CD4-positive, alpha-beta T cell (primary cell): ENCODE measurements at regions not wholly inside any gene's neighbourhood (a gene's known extent, or its start where the extent isn't known, plus 50 kb on each side); places are given as distances from the start of the nearest gene placed in this dataset.

Experiments
- ATAC-seq: fragments of 200-7000 bp; cut with Tn5 transposase; one replicate; pipeline ENCODE4 v1.10.0; 2022; ENCODE audit warnings: mild to moderate bottlenecking; ENCODE audit not compliant: poor library complexity
- CTCF ChIA-PET: fragments of 350-600 bp; sonication (Branson Sonifier 250); formaldehyde crosslinking; loops from one replicate; lab custom pipeline; 2021; ENCODE audit warnings: antibody characterized with exemption, inconsistent platforms; lab: Charles Lee
- POLR2A ChIA-PET: fragments of 350-600 bp; sonication (Branson Sonifier 250); formaldehyde crosslinking; loops from one replicate; lab custom pipeline; 2021; ENCODE audit warnings: antibody characterized with exemption, inconsistent platforms; lab: Charles Lee
- DNase-seq, 14 experiments: peaks; one replicate each; pipeline ENCODE4 v3.0.0-alpha.2; 2013 to 2020; ENCODE audit warnings: mixed read lengths in 2 of 14
- H3K27ac ChIP-seq, 2 donors: one replicate each; pipeline versions ENCODE4 v1.5.1 to v1.7.0; 2013; ENCODE audit warnings: low read length in 2 of 2, low read depth in 1 of 2, mild to moderate bottlenecking in 1 of 2
- H3K27me3 ChIP-seq, 2 experiments: 1 replicate in 1 of 2; 2 replicates in 1 of 2; pipeline versions ENCODE4 v1.6.1 to v1.7.0; 2013; ENCODE audit warnings: low read length in 2 of 2, control low read depth in 1 of 2, mild to moderate bottlenecking in 1 of 2, moderate library complexity in 1 of 2; ENCODE audit not compliant: insufficient read depth in 2 of 2, control insufficient read depth in 1 of 2
- H3K36me3 ChIP-seq: one replicate; pipeline ENCODE4 v1.6.1; 2013; ENCODE audit warnings: low read length, control low read depth; ENCODE audit not compliant: insufficient read depth
- H3K4me1 ChIP-seq: one replicate; pipeline ENCODE4 v1.6.1; 2013; ENCODE audit warnings: low read length, control low read depth; ENCODE audit not compliant: insufficient read depth
- H3K4me3 ChIP-seq: one replicate; pipeline ENCODE4 v1.5.1; 2013; ENCODE audit warnings: mild to moderate bottlenecking, low read length, moderate library complexity
- H3K9me3 ChIP-seq, 2 experiments: 1 replicate in 1 of 2; 2 replicates in 1 of 2; pipeline versions ENCODE4 v1.6.1 to v1.7.0; 2013; ENCODE audit warnings: low read length in 2 of 2, mild to moderate bottlenecking in 2 of 2, control low read depth in 1 of 2, moderate library complexity in 1 of 2; ENCODE audit not compliant: control insufficient read depth in 1 of 2, insufficient read depth in 1 of 2
- H3K27ac Mint-ChIP-seq: one replicate; pipeline ENCODE4 v1.8.0; 2020; ENCODE audit warnings: mixed read lengths
- H3K27me3 Mint-ChIP-seq: one replicate; pipeline ENCODE4 v1.8.0; 2021; ENCODE audit warnings: mixed read lengths
- H3K36me3 Mint-ChIP-seq: one replicate; pipeline ENCODE4 v1.8.0; 2021; ENCODE audit warnings: low read depth, mixed read lengths
- H3K4me1 Mint-ChIP-seq: one replicate; pipeline ENCODE4 v1.8.0; 2021; ENCODE audit warnings: low read depth, mixed read lengths
- H3K4me3 Mint-ChIP-seq: one replicate; pipeline ENCODE4 v1.8.0; 2020; ENCODE audit warnings: mild to moderate bottlenecking, mixed read lengths
- H3K9me3 Mint-ChIP-seq: one replicate; pipeline ENCODE4 v1.8.0; 2020; ENCODE audit warnings: mixed read lengths
- CTCF ChIP-seq: fragments of 200-600 bp; IDR thresholded peaks from one replicate; pipeline ENCODE4 v1.8.0; 2022; ENCODE audit warnings: antibody characterized with exemption, mild to moderate bottlenecking
- intact Hi-C, 2 experiments: fragments of 100-400 bp; cut with DNase I in 1 of 2; cut with micrococcal nuclease in 1 of 2; formaldehyde crosslinking; loops; one replicate each; pipeline versions ENCODE4 v1.15.1 to v1.9.0; 2023 to 2025; cut with DNase I, micrococcal nuclease

- H3K9me3 Mint-ChIP-seq: no peaks in the 10 kb centered on the region
- POLR2A ChIA-PET: no interaction called here
- Histone ChIP-seq H3K36me3 (no peaks in the 10 kb centered on the region), H3K27me3 (no peaks in the 10 kb centered on the region), H3K27ac (no peak overlapping the region), H3K4me1 (no peaks in the 10 kb centered on the region), H3K4me3 (no peak overlapping the region), H3K9me3 (peaks cover 0 to 4% of the 10 kb centered on the region in 2 experiments)
- intact Hi-C loops: no loop called here
- DNase-seq (no peak), ATAC-seq (no peak)
- no peak overlapping the region for H3K27ac Mint-ChIP-seq
- H3K4me1 Mint-ChIP-seq: peaks cover 9% of the 10 kb centered on the region
- H3K27me3 Mint-ChIP-seq: no peaks in the 10 kb centered on the region
- TF ChIP-seq CTCF: no peak
- no peaks in the 10 kb centered on the region for H3K36me3 Mint-ChIP-seq
- no peak overlapping the region for H3K4me3 Mint-ChIP-seq
- CTCF ChIA-PET: no interaction called here
Measured at GRCh38 chr14:97840159-97840558, 1043.0 kb downstream of the VRK1 start.

GRCh38 chr14:97841762-97842161 is 1044.6 kb downstream of the VRK1 start:
- no peaks in the 10 kb centered on the region for H3K27me3 Mint-ChIP-seq
- Histone ChIP-seq H3K9me3 (peaks cover 0 to 4% of the 10 kb centered on the region in 2 experiments), H3K36me3 (no peaks in the 10 kb centered on the region), H3K27me3 (no peaks in the 10 kb centered on the region), H3K27ac (no peak overlapping the region), H3K4me3 (no peak overlapping the region), H3K4me1 (no peaks in the 10 kb centered on the region)
- no peaks in the 10 kb centered on the region for H3K9me3 Mint-ChIP-seq
- ChIA-PET CTCF (no interaction called here), POLR2A (interaction anchor here (0.6 to 0.9 kb wide), 2 partner anchors 10 to 30 kb away, joined by 3 to 4 read pairs; no protein-coding TSS in a partner anchor)
- H3K36me3 Mint-ChIP-seq: no peaks in the 10 kb centered on the region
- no peak for TF ChIP-seq CTCF
- H3K4me3 Mint-ChIP-seq: no peak overlapping the region
- peaks cover 9% of the 10 kb centered on the region for H3K4me1 Mint-ChIP-seq
- no peak overlapping the region for H3K27ac Mint-ChIP-seq
- DNase-seq (no peak), ATAC-seq (no peak)
- intact Hi-C loops: no loop called here

GRCh38 chr14:97843066-97843465 is 1045.9 kb downstream of the VRK1 start:
- Histone ChIP-seq H3K4me1 (no peaks in the 10 kb centered on the region), H3K9me3 (peaks cover 0 to 4% of the 10 kb centered on the region in 2 experiments), H3K4me3 (no peak overlapping the region), H3K36me3 (no peaks in the 10 kb centered on the region), H3K27me3 (no peaks in the 10 kb centered on the region), H3K27ac (no peak overlapping the region)
- Mint-ChIP-seq H3K36me3 (no peaks in the 10 kb centered on the region), H3K27me3 (no peaks in the 10 kb centered on the region), H3K4me3 (no peak overlapping the region), H3K9me3 (no peaks in the 10 kb centered on the region), H3K27ac (no peak overlapping the region), H3K4me1 (peaks cover 9% of the 10 kb centered on the region)
- ChIA-PET POLR2A (no interaction called here), CTCF (interaction anchor here (0.7 kb wide), 1 partner anchor 36 kb away, joined by 3 read pairs; no protein-coding TSS in a partner anchor)
- intact Hi-C loops: no loop called here
- ATAC-seq (no peak), DNase-seq (no peak)
- TF ChIP-seq CTCF: no peak
